Peyer's patch (tissue), 4 donors: ENCODE measurements at regions not wholly inside any gene's neighbourhood (a gene's known extent, or its start where the extent isn't known, plus 50 kb on each side); places are given as distances from the start of the nearest gene placed in this dataset.

Experiments used
- POLR2A ChIP-seq, 2 donors: fragments of 450-650 bp; IDR thresholded peaks; one replicate each; pipeline ENCODE4 v1.5.1; 2017; ENCODE audit warnings: antibody characterized with exemption in 2 of 2, mild to moderate bottlenecking in 2 of 2, moderate library complexity in 2 of 2
- TF ChIP-seq, protein P1 (sequence below), 6 experiments: fragments of 450-650 bp in 4 of 6; fragments of 200-600 bp in 2 of 6; sonication (generic) in 1 of 6; IDR thresholded peaks; one replicate each; pipeline ENCODE4 v1.5.1; 2017 to 2019; ENCODE audit warnings: antibody characterized with exemption in 6 of 6, mild to moderate bottlenecking in 3 of 6, moderate library complexity in 1 of 6

- TF ChIP-seq, protein P1, sequence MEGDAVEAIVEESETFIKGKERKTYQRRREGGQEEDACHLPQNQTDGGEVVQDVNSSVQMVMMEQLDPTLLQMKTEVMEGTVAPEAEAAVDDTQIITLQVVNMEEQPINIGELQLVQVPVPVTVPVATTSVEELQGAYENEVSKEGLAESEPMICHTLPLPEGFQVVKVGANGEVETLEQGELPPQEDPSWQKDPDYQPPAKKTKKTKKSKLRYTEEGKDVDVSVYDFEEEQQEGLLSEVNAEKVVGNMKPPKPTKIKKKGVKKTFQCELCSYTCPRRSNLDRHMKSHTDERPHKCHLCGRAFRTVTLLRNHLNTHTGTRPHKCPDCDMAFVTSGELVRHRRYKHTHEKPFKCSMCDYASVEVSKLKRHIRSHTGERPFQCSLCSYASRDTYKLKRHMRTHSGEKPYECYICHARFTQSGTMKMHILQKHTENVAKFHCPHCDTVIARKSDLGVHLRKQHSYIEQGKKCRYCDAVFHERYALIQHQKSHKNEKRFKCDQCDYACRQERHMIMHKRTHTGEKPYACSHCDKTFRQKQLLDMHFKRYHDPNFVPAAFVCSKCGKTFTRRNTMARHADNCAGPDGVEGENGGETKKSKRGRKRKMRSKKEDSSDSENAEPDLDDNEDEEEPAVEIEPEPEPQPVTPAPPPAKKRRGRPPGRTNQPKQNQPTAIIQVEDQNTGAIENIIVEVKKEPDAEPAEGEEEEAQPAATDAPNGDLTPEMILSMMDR (IDR thresholded peaks at IDR 0.05), result no peak
- no peak for TF ChIP-seq POLR2A (IDR thresholded peaks at IDR 0.05)
Measured at GRCh38 chr6:11831653-11832052, 53.0 kb upstream of the ADTRP start.
